IPS-18a (cell line): ENCODE measurements at regions not wholly inside any gene's neighbourhood (a gene's known extent, or its start where the extent isn't known, plus 50 kb on each side); places are given as distances from the start of the nearest gene placed in this dataset.
"Not testable (repeated sequence)": the region's sequence is repeated elsewhere in the genome, so short reads cannot be mapped to it uniquely, and the experiment has no call there.

Source experiments
- H3K27ac ChIP-seq: one replicate; pipeline ENCODE4 v1.5.1; 2013; ENCODE audit warnings: low read length
- H3K27me3 ChIP-seq: one replicate; pipeline ENCODE4 v1.6.1; 2013; ENCODE audit warnings: mild to moderate bottlenecking, low read length; ENCODE audit not compliant: control insufficient read depth, insufficient read depth
- H3K36me3 ChIP-seq: one replicate; pipeline ENCODE4 v1.6.1; 2013; ENCODE audit warnings: low read depth, low read length; ENCODE audit not compliant: control insufficient read depth
- H3K4me1 ChIP-seq: one replicate; pipeline ENCODE4 v1.6.1; 2013; ENCODE audit warnings: low read depth, low read length; ENCODE audit not compliant: control insufficient read depth
- H3K4me3 ChIP-seq: one replicate; pipeline ENCODE4 v1.5.1; 2013; ENCODE audit warnings: low read length
- H3K9ac ChIP-seq: one replicate; pipeline ENCODE4 v1.6.1; 2013; ENCODE audit warnings: mild to moderate bottlenecking, low read length, moderate library complexity
- H3K9me3 ChIP-seq: one replicate; pipeline ENCODE4 v1.6.1; 2013; ENCODE audit warnings: low read depth, low read length; ENCODE audit not compliant: control insufficient read depth

- H3K4me1 ChIP-seq: no peaks in the 10 kb centered on the region
- no peak overlapping the region for H3K4me3 ChIP-seq
These were observed 133.1 kb upstream of the ZKSCAN2 start for GRCh38 chr16:25390761-25391160.

GRCh38 chr16:25374556-25374955 is 116.9 kb upstream of the ZKSCAN2 start:
- no peaks in the 10 kb centered on the region for H3K36me3 ChIP-seq
- no peak overlapping the region for H3K4me3 ChIP-seq
- H3K27ac ChIP-seq: no peak overlapping the region
- H3K27me3 ChIP-seq: no peaks in the 10 kb centered on the region
- H3K4me1 ChIP-seq: no peaks in the 10 kb centered on the region
- H3K9me3 ChIP-seq: no peaks in the 10 kb centered on the region
- H3K9ac ChIP-seq: no peak overlapping the region

More at GRCh38 chr16:25390761-25391160, 133.1 kb upstream of the ZKSCAN2 start:
- H3K9me3 ChIP-seq: no peaks in the 10 kb centered on the region
- H3K9ac ChIP-seq: no peak overlapping the region
- no peak overlapping the region for H3K27ac ChIP-seq
- no peaks in the 10 kb centered on the region for H3K36me3 ChIP-seq
- no peaks in the 10 kb centered on the region for H3K27me3 ChIP-seq

DNA sequence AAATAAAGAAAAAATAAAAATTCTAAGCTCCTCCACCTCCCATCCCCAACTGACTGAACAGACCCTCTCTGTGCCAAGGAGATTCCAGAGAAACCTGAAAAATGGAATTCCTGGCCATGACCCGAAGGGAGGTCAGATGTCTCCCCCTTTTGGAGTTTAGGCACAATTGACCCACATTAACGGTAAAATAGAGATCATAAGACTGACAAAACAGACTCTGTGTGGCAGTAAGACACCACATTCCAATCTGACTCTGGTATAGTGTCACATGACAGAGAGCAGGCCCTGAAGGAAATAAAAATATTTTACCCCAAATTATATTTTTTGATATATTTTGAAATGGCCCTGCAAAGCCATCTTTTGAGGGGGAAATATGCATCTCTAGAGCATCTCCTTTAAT is 115.1 kb upstream of the ZKSCAN2 start:
- no peak overlapping the region for H3K9ac ChIP-seq
- H3K4me1 ChIP-seq: no peaks in the 10 kb centered on the region
- H3K27me3 ChIP-seq: no peaks in the 10 kb centered on the region
- no peak overlapping the region for H3K27ac ChIP-seq
- no peak overlapping the region for H3K4me3 ChIP-seq
- H3K9me3 ChIP-seq: no peaks in the 10 kb centered on the region
- H3K36me3 ChIP-seq: no peaks in the 10 kb centered on the region

- H3K9ac ChIP-seq: no peak overlapping the region
- H3K27me3 ChIP-seq: no peaks in the 10 kb centered on the region
- H3K36me3 ChIP-seq: no peaks in the 10 kb centered on the region
- no peak overlapping the region for H3K27ac ChIP-seq
- no peak overlapping the region for H3K4me3 ChIP-seq
- no peaks in the 10 kb centered on the region for H3K9me3 ChIP-seq
- no peaks in the 10 kb centered on the region for H3K4me1 ChIP-seq
These were observed 113.7 kb upstream of the ZKSCAN2 start for GRCh38 chr16:25371342-25371741.

GRCh38 chr16:25370541-25370940 is 112.9 kb upstream of the ZKSCAN2 start:
- Histone ChIP-seq H3K9ac (no peak overlapping the region), H3K4me1 (no peaks in the 10 kb centered on the region), H3K9me3 (no peaks in the 10 kb centered on the region), H3K27ac (no peak overlapping the region), H3K4me3 (no peak overlapping the region), H3K27me3 (no peaks in the 10 kb centered on the region), H3K36me3 (no peaks in the 10 kb centered on the region)

DNA sequence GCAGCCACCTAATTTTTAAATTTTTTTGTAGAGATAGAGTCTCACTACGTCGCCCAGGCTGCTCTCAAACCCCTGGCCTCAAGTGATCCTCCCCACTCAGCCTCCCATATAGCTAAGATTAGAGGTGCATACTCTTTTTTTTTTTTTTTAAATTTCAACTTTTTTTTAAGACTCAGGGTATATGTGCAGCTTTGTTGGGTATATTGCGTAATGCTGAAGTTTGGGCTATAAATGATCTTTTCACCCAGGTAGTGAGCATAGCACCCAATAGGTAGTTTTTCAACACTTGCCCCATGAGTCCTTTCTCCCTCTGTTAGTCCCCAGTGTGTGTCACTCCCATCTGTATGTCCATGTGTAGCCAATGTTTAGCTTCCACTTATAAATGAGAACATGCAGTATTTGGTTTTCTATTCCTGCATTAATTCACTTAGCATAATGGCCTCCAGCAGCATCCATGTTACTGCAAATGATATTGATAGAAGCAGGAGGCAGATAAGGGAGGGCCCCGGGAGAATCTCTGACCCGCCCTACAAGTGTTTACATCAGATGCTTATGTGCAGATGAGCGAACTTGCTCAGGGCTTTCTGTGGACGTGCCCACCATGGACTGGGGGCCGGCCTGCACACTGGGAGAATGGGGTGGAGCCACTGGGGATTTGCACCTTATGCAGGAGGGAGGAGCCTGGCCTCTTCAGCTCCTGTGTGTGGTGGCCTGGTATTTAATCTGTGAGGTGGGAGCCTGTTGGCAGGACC is 110.3 kb upstream of the ZKSCAN2 start:
- Histone ChIP-seq H3K36me3 (no peaks in the 10 kb centered on the region), H3K27me3 (no peaks in the 10 kb centered on the region), H3K4me1 (no peaks in the 10 kb centered on the region), H3K27ac (no peak overlapping the region), H3K4me3 (no peak overlapping the region), H3K9me3 (no peaks in the 10 kb centered on the region), H3K9ac (no peak overlapping the region)

- H3K4me1 ChIP-seq: no peaks in the 10 kb centered on the region
- H3K27me3 ChIP-seq: no peaks in the 10 kb centered on the region
- no peak overlapping the region for H3K27ac ChIP-seq
- H3K4me3 ChIP-seq: no peak overlapping the region
- H3K9me3 ChIP-seq: no peaks in the 10 kb centered on the region
- no peaks in the 10 kb centered on the region for H3K36me3 ChIP-seq
- no peak overlapping the region for H3K9ac ChIP-seq
These were observed 108.4 kb upstream of the ZKSCAN2 start for GRCh38 chr16:25366078-25366477.

GRCh38 chr16:25359516-25359915 is 101.9 kb upstream of the ZKSCAN2 start:
- not testable (repeated sequence) for H3K36me3 ChIP-seq, H3K27me3 ChIP-seq, H3K9me3 ChIP-seq, H3K4me1 ChIP-seq, H3K27ac ChIP-seq, H3K4me3 ChIP-seq, H3K9ac ChIP-seq

DNA sequence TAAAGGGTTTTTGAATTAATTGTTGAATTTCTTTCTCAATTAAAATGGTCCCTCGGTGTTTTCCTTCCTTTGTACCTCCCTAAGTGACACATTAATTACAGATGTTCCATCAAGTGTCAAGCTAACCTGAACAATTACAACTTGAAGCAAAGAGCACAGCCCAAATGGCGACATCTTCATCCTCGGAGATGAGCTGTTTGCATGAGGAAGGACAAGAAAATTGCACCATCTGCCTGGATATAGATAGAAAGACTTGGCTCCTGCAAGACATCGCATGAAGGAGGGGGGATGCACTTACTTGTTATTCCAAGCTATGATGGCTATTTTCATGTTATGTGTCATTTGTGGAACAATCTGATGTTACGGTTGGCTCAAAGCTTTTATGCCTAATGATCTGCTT is 86.4 kb upstream of the ZKSCAN2 start:
- no peaks in the 10 kb centered on the region for H3K27me3 ChIP-seq
- no peak overlapping the region for H3K27ac ChIP-seq
- H3K36me3 ChIP-seq: no peaks in the 10 kb centered on the region
- no peaks in the 10 kb centered on the region for H3K9me3 ChIP-seq
- H3K9ac ChIP-seq: no peak overlapping the region
- H3K4me1 ChIP-seq: no peaks in the 10 kb centered on the region
- H3K4me3 ChIP-seq: no peak overlapping the region

DNA sequence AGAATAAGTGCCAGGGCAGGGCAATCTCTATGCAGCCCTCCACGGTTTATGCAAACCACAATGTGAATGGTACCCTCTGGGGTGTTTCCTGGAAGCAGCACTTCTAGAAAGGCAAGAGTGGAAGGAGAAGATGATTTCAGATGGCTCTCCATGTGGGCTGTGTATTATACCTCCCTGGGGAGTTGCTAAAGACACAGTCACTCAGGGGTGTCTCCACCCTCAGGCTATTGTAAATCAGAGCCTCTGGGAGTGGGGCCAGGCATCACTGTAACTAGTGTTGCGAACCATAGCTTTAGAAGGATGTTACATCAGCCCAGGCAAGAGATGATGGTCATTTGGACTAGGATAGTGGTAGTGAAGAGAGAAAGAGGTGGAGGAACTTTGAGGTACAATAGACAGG is 83.3 kb upstream of the ZKSCAN2 start:
- Histone ChIP-seq H3K27ac (no peak overlapping the region), H3K27me3 (no peaks in the 10 kb centered on the region), H3K4me1 (no peaks in the 10 kb centered on the region), H3K36me3 (no peaks in the 10 kb centered on the region), H3K9ac (no peak overlapping the region), H3K9me3 (no peaks in the 10 kb centered on the region), H3K4me3 (no peak overlapping the region)

GRCh38 chr16:25317732-25318316 is 60.2 kb upstream of the ZKSCAN2 start:
- Histone ChIP-seq H3K4me3 (peak overlapping the region; percentile 10), H3K4me1 (peaks cover 11% of the 10 kb centered on the region), H3K9me3 (no peaks in the 10 kb centered on the region), H3K27ac (peak overlapping the region; percentile 14), H3K36me3 (no peaks in the 10 kb centered on the region), H3K27me3 (no peaks in the 10 kb centered on the region), H3K9ac (no peak overlapping the region)

DNA sequence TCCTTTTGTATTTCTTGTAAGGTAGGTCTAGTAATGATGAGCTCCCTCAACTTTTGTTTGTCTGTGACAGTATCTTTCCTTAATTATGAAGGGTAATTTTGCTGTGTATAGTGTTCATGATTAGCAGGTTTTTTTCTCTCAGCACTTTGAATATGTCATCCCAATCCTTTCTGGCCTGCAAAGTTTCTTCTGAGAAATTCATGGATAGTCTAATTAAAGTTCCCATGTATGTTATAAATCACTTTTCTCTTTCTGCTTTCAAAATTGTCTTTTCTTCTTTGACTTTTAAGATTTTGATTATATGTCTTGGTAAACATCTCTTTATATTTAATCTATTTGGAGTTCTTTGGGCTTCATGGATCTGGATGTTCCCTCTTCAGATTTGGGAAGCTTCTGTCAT is 54.3 kb upstream of the ZKSCAN2 start:
- no peaks in the 10 kb centered on the region for H3K36me3 ChIP-seq
- no peaks in the 10 kb centered on the region for H3K27me3 ChIP-seq

More for the DNA sequence above, 54.3 kb upstream of the ZKSCAN2 start:
- Histone ChIP-seq H3K4me1 (no peaks in the 10 kb centered on the region), H3K4me3 (no peak overlapping the region), H3K9ac (no peak overlapping the region), H3K9me3 (no peaks in the 10 kb centered on the region), H3K27ac (no peak overlapping the region)
